Aorta (tissue), 5 donors: ENCODE measurements at regions not wholly inside any gene's neighbourhood (a gene's known extent, or its start where the extent isn't known, plus 50 kb on each side); places are given as distances from the start of the nearest gene placed in this dataset.

ENCODE experiments used
- ATAC-seq: fragments of 200-7000 bp; cut with Tn5 transposase; one replicate; pipeline ENCODE4 v1.9.1; 2022; ENCODE audit warnings: moderate library complexity; ENCODE audit not compliant: low FRiP score
- DNase-seq, 2 donors: peaks; one replicate each; pipeline ENCODE4 v3.0.0-alpha.2; 2020
- H3K27ac ChIP-seq, 2 donors: one replicate each; pipeline ENCODE4 v1.5.1; 2013; ENCODE audit warnings: low read length in 2 of 2, mild to moderate bottlenecking in 2 of 2, moderate library complexity in 2 of 2, control low read depth in 1 of 2, inconsistent platforms in 1 of 2, low read depth in 1 of 2
- H3K27me3 ChIP-seq, 2 donors: one replicate each; pipeline ENCODE4 v1.6.1; 2013; ENCODE audit warnings: control low read depth in 1 of 2, low read length in 1 of 2, mild to moderate bottlenecking in 1 of 2, moderate library complexity in 1 of 2; ENCODE audit not compliant: insufficient read depth in 2 of 2, control insufficient read depth in 1 of 2
- H3K36me3 ChIP-seq, 2 donors: one replicate each; pipeline ENCODE4 v1.6.1; 2013; ENCODE audit warnings: control low read depth in 1 of 2, low read length in 1 of 2, mild to moderate bottlenecking in 1 of 2; ENCODE audit not compliant: insufficient read depth in 2 of 2, control insufficient read depth in 1 of 2
- H3K4me1 ChIP-seq, 2 donors: one replicate each; pipeline ENCODE4 v1.6.1; 2013; ENCODE audit warnings: low read length in 2 of 2, control low read depth in 1 of 2, mild to moderate bottlenecking in 1 of 2, moderate library complexity in 1 of 2; ENCODE audit not compliant: insufficient read depth in 2 of 2, control insufficient read depth in 1 of 2
- H3K4me3 ChIP-seq, 2 donors: one replicate each; pipeline ENCODE4 v1.5.1; 2013; ENCODE audit warnings: low read length in 2 of 2, control low read depth in 1 of 2, mild to moderate bottlenecking in 1 of 2
- H3K9me3 ChIP-seq: one replicate; pipeline ENCODE4 v1.6.1; 2013; ENCODE audit warnings: mild to moderate bottlenecking, low read length; ENCODE audit not compliant: control insufficient read depth
- WGBS, 2 donors: extraction: QIAGEN DNeasy Blood & Tissue Kit; methylation state at CpG; one replicate each; pipeline ENCODE4 v1.1.7; 2013; 5-methylcytosine and 5-hydroxymethylcytosine counted together
- intact Hi-C, 2 donors: fragments of 100-400 bp; cut with DNase I; formaldehyde crosslinking; loops; one replicate each; pipeline versions ENCODE4 v1.14.2 to v1.15.0; 2022
- donor health status: healthy with polysubstance abuse.
- donor health status: Bipolar disorder and iron deficiency.
- donor health status: DM: no; HTN: no; CAD: no.
- donor health status: DM: no; HTN: no; CAD: no.
- donor health status: DM: yes; HTN: yes; CAD: no.

DNA sequence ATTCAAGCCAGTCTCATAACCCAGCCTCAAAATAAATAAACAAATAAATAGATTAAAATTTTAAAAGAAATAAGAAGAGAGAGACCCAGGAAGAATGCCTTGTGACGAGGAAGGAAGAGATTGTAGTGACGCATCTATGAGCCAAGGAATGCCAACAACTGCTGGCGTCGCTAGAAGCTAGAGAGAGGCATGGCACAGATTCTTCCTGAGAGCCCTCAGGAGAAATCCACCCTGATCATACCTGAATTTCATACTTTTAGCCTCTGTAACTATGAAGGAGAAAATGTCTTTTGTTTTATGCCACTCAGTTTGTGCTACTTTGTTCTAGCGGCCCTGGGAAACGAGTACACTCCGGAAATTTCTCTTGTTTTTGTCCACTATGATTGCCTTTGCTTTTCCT is 103.9 kb downstream of the C9orf50 start:
- Histone ChIP-seq H3K4me3 (no peak overlapping the region), H3K36me3 (no peaks in the 10 kb centered on the region), H3K27ac (no peak overlapping the region), H3K4me1 (no peaks in the 10 kb centered on the region), H3K27me3 (no peaks in the 10 kb centered on the region), H3K9me3 (peaks cover 2% of the 10 kb centered on the region)
- 92 to 95% methylated on average over 7 of the region's 7 CpGs for WGBS, 2 donors
- intact Hi-C loops = no loop called here
- ATAC-seq (no peak), DNase-seq (no peak)

DNA sequence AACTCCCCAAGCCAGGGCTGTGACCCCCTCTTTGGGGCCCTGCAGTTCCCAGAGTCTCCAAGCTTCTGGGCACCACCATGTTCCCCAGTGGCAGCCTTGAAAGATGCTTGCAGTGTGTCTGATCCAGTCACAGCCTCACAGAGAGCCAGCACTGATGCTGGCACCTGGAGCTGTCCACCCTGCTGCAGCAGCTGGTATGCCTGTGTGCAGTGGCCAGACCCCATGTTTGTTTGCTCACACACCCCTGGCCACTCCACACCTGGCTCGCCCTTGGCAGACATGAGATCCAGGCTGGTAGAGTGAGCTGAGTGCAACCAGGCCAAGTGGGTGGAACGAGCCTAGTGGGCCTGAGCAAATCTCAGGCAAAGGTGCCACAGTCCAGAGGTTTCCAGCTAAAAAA is 106.0 kb downstream of the C9orf50 start:
- DNase-seq = peak in 1 of 2 donors; percentile 50
- Histone ChIP-seq H3K27me3 (no peaks in the 10 kb centered on the region), H3K27ac (no peak overlapping the region), H3K9me3 (peaks cover 4% of the 10 kb centered on the region), H3K36me3 (no peaks in the 10 kb centered on the region), H3K4me1 (no peaks in the 10 kb centered on the region), H3K4me3 (no peak overlapping the region)
- WGBS, 2 donors = 89 to 90% methylated on average over 2 of the region's 2 CpGs
- no peak for ATAC-seq
- intact Hi-C loops = no loop called here

DNA sequence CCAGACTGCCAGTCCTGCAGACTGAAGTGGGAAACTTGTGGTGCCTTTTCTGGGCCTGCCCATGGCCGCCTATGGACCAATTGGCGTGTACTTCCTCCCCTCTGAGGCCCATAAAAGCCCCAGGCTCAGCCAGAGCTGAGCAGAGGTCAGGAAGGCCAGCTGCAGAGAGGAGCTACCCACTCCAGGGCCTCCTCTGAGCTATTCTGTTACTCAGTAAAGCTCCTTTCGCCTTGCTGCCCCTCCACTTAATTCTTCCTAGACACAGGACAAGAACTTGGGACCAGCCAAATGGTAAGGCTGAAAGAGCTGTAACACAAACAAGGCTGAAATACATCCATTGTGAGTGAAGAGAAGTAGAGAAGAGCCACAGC is 106.4 kb downstream of the C9orf50 start:
- Histone ChIP-seq H3K4me3 (no peak overlapping the region), H3K9me3 (peaks cover 4% of the 10 kb centered on the region), H3K4me1 (no peaks in the 10 kb centered on the region), H3K27me3 (no peaks in the 10 kb centered on the region), H3K27ac (no peak overlapping the region), H3K36me3 (no peaks in the 10 kb centered on the region)
- intact Hi-C loops = no loop called here
- ATAC-seq (no peak), DNase-seq (no peak)
- WGBS, 2 donors = 87 to 90% methylated on average over 3 of the region's 3 CpGs

DNA sequence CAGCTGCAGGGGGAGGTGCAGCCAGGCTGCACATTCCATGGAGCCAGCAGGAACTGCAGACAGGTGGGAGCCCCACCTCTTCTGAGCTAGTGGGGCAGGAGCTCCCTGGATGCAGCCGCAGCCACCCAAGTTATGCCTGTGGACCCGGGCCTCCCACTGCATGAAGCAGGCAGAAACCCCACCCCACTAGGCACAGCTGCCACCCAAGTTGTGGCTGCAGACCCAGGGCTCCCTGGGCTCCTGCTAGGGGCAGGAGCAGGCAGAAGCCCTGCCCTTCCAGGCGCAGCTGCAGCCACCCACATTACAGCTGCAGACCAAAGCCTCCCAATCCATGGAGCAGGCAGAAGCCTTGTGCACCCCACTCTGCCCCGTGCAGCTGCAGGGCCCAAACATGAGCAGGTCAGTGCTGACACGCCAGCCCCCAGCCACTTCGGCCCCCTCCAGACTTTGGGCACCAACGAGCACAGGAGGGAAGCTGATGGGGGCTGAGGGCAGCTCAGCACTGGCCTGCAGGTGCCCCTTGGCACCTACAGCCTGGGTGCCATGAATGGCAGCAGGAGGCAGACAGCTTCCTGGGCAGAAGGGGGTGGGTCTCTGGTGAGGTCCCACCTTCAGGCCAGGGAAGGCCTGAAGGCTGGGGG is 106.9 kb downstream of the C9orf50 start:
- Histone ChIP-seq H3K9me3 (peaks cover 4% of the 10 kb centered on the region), H3K36me3 (no peaks in the 10 kb centered on the region), H3K27ac (no peak overlapping the region), H3K27me3 (no peaks in the 10 kb centered on the region), H3K4me3 (no peak overlapping the region), H3K4me1 (no peaks in the 10 kb centered on the region)
- intact Hi-C loops = no loop called here
- ATAC-seq (no peak), DNase-seq (peak in 1 of 2 donors; percentile 56)
- WGBS, 2 donors = 95% methylated on average over 7 of the region's 7 CpGs

DNA sequence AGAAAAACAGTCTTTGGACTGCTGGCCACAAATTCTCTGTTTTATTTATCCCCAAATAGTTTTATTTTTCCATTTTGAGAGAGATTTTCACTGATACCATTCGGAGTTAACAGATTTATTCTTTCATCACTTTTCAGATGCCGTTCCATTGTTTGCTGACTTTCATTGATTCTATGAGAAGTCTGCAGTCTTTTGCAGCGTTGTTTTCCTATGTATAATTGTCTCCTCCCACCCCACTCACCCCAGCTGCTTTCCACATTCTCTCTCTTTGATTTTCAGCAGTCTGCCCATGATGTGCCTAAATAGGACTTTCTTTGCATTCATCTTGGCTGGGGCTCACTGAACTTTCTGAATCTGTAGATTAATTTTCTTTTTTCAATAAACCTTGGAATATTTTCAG is 107.6 kb downstream of the C9orf50 start:
- 80 to 84% methylated on average over 3 of the region's 3 CpGs for WGBS, 2 donors
- Histone ChIP-seq H3K36me3 (no peaks in the 10 kb centered on the region), H3K4me1 (no peaks in the 10 kb centered on the region), H3K4me3 (no peak overlapping the region), H3K27ac (no peak overlapping the region), H3K9me3 (peaks cover 4% of the 10 kb centered on the region), H3K27me3 (no peaks in the 10 kb centered on the region)
- ATAC-seq (no peak), DNase-seq (no peak)
- intact Hi-C loops = no loop called here

DNA sequence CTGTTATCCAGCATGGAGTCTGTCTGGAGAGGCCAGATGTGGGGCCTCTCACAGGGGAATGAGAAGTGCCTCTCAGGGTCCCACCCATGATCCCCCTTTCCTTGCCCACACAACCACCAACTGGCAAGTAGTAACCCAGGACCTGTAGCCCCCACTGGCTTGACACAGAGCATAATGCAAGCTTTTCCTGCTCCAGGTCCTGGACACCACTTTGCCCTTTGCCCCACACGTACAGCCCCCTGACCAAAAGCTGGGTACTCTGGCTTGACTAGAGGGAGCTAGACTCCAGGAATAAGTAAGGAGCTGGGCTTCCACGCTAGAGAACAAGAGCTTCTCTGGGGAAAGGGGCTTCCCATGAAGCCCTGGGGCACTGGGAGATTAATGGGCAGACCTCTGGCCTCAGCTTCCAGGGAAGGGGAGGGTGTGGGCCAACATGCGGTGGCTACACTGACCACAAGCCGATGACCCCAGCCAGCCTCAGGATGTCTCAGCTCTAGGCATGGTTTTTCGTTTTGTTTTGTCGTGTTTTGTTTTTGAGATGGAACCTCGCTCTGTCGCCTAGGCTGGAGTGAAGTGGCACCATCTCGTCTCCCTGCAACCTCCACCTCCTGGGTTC is 109.5 kb downstream of the C9orf50 start:
- peak in 1 of 2 donors; percentile 36 for DNase-seq
- Histone ChIP-seq H3K27me3 (no peaks in the 10 kb centered on the region), H3K9me3 (peaks cover 4% of the 10 kb centered on the region), H3K4me3 (no peak overlapping the region), H3K4me1 (no peaks in the 10 kb centered on the region), H3K36me3 (no peaks in the 10 kb centered on the region), H3K27ac (no peak overlapping the region)
- 50 to 52% methylated on average over 9 of the region's 9 CpGs for WGBS, 2 donors
- ATAC-seq = no peak
- intact Hi-C loops = no loop called here

DNA sequence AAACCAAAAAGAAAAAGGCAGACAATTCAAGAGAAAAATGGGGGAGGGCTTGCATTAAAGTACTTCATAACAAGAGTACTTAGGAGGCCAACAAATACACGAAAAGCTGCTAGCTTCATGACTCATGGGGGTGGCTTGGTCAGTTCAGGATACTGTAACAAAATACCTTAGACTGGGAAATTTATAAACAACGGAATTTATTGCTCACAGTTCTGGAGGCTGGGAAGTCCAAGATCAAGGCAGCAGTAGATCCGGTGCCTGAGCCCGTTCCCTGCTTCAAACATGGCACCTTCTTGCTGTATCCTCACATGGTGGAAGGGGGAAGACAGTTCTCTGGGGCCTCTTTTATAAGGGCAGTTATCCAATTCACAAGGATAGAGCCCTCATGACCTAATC is 111.4 kb downstream of the C9orf50 start:
- intact Hi-C loops = no loop called here
- no peaks in the 10 kb centered on the region for H3K36me3 ChIP-seq
- DNase-seq (peak in 1 of 2 donors; percentile 33), ATAC-seq (no peak)
- peaks cover 4% of the 10 kb centered on the region for H3K9me3 ChIP-seq
- WGBS, 2 donors = 14% methylated on average over 4 of the region's 4 CpGs
- H3K27me3 ChIP-seq = no peaks in the 10 kb centered on the region
- H3K4me1 ChIP-seq = no peaks in the 10 kb centered on the region
- H3K27ac ChIP-seq = no peak overlapping the region
- no peak overlapping the region for H3K4me3 ChIP-seq

DNA sequence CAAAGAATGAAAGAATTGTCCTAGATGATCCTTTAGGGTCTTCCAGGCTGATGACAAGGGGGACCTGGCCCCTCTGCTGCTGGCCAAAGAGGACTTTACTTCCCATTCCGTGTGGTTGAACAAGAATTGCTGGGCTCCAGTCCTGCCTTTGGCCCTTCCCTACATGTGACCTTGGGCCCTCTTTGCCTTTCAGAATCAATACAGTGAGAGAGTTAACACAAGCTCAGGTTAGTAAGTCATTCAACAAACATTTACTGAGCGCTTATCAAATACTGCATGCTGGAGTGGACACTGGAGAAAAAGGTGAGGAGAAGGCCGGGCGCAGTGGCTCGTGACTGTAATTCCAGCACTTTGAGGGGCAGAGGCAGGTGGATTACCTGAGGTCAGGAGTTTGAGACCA is 113.1 kb downstream of the C9orf50 start:
- no peak for ATAC-seq
- H3K9me3 ChIP-seq = peaks cover 2% of the 10 kb centered on the region
- no peaks in the 10 kb centered on the region for H3K4me1 ChIP-seq
- H3K4me3 ChIP-seq = no peak overlapping the region
- H3K27me3 ChIP-seq = no peaks in the 10 kb centered on the region
- 90 to 94% methylated on average over 5 of the region's 5 CpGs for WGBS, 2 donors
- peak in 1 of 2 donors; percentile 54 for DNase-seq
- H3K36me3 ChIP-seq = no peaks in the 10 kb centered on the region
- H3K27ac ChIP-seq = no peak overlapping the region
- intact Hi-C loops = no loop called here

DNA sequence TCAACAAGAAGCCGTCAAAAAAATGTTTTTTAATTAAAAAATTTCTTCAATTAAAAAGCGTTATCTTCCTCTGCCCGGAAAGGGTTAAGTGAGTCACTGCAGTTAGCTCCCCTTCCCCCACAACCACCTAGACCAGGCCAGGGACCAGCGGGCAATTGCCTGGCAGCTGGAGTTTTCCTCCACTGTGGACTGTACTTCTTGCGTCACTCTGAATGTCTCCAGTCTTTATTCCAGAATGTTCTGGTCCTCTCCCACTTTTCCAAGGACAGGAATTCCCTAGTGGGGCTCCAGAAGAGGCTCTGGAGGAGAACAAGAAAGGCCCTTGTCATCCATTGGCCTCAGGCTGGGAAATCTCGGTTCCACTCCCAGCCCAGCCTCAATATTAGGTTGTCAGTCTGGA is 114.0 kb downstream of the C9orf50 start:
- 34 to 36% methylated on average over 6 of the region's 6 CpGs for WGBS, 2 donors
- H3K27me3 ChIP-seq = no peaks in the 10 kb centered on the region
- ATAC-seq (no peak), DNase-seq (no peak)
- intact Hi-C loops = no loop called here
- no peaks in the 10 kb centered on the region for H3K4me1 ChIP-seq
- H3K36me3 ChIP-seq = no peaks in the 10 kb centered on the region
- H3K9me3 ChIP-seq = peaks cover 2% of the 10 kb centered on the region
- H3K27ac ChIP-seq = no peak overlapping the region
- no peak overlapping the region for H3K4me3 ChIP-seq
